HG02759 (cell line): ENCODE measurements at regions not wholly inside any gene's neighbourhood (a gene's known extent, or its start where the extent isn't known, plus 50 kb on each side); places are given as distances from the start of the nearest gene placed in this dataset.
"Not testable (repeated sequence)": the region's sequence is repeated elsewhere in the genome, so short reads cannot be mapped to it uniquely, and the experiment has no call there.

Source experiments
- ATAC-seq: cut with Tn5 transposase; IDR thresholded peaks from one replicate; pipeline ENCODE4 v1.9.1; 2021; ENCODE audit warnings: mild to moderate bottlenecking, moderate library complexity; ENCODE audit not compliant: unreplicated experiment

- ATAC-seq: no peak
These were observed 106.5 kb upstream of the KCTD1 start for GRCh38 chr18:26654616-26655524.

GRCh38 chr18:26653943-26654615 is 105.7 kb upstream of the KCTD1 start:
- ATAC-seq: no peak

GRCh38 chr18:26652501-26652900 is 104.1 kb upstream of the KCTD1 start:
- ATAC-seq: no peak

- no peak for ATAC-seq
These were observed 102.2 kb upstream of the KCTD1 start for GRCh38 chr18:26650310-26651268.

GRCh38 chr18:26649193-26649543 is 100.8 kb upstream of the KCTD1 start:
- ATAC-seq: no peak

- ATAC-seq: no peak
These were observed 100.3 kb upstream of the KCTD1 start for GRCh38 chr18:26648509-26649192.

- ATAC-seq: no peak
These were observed 98.5 kb upstream of the KCTD1 start for GRCh38 chr18:26646901-26647300.

GRCh38 chr18:26642440-26643348 is 94.3 kb upstream of the KCTD1 start:
- ATAC-seq: no peak

GRCh38 chr18:26640541-26640940 is 92.2 kb upstream of the KCTD1 start:
- ATAC-seq: no peak

- ATAC-seq: no peak
These were observed 90.8 kb upstream of the KCTD1 start for GRCh38 chr18:26639149-26639548.

GRCh38 chr18:26637983-26638382 is 89.6 kb upstream of the KCTD1 start:
- ATAC-seq: no peak

GRCh38 chr18:26637324-26637723 is 89.0 kb upstream of the KCTD1 start:
- no peak for ATAC-seq

GRCh38 chr18:26635466-26635865 is 87.1 kb upstream of the KCTD1 start:
- ATAC-seq: no peak

- no peak for ATAC-seq
These were observed 86.3 kb upstream of the KCTD1 start for GRCh38 chr18:26634631-26635030.

- ATAC-seq: no peak
These were observed 82.8 kb upstream of the KCTD1 start for GRCh38 chr18:26631135-26631534.

GRCh38 chr18:26630596-26630995 is 82.2 kb upstream of the KCTD1 start:
- ATAC-seq: no peak

GRCh38 chr18:26628017-26628416 is 79.7 kb upstream of the KCTD1 start:
- ATAC-seq: no peak

GRCh38 chr18:26624443-26624842 is 76.1 kb upstream of the KCTD1 start:
- ATAC-seq: no peak

GRCh38 chr18:26623314-26623713 is 75.0 kb upstream of the KCTD1 start:
- not testable (repeated sequence) for ATAC-seq
